ENCODE measurements at regions not wholly inside any gene's neighbourhood (a gene's known extent, or its start where the extent isn't known, plus 50 kb on each side); places are given as distances from the start of the nearest gene placed in this dataset.

- H3K4ac ChIP-seq (ENCODE audit: low read depth, low read length): no peak overlapping the region
- no peak overlapping the region for H4K8ac ChIP-seq (ENCODE audit: low read depth, low read length)
- H3K23ac ChIP-seq (ENCODE audit: low read length): no peak overlapping the region
- no CpG with 5 or more reads among the region's 7 CpGs for WGBS (ENCODE audit: extremely low coverage, insufficient coverage, insufficient read length)
- peaks cover 15% of the 10 kb centered on the region for H3K9me3 ChIP-seq (ENCODE audit: insufficient read depth, low read depth, low read length)
- no peak overlapping the region for H2BK12ac ChIP-seq (ENCODE audit: low read length)
- no peaks in the 10 kb centered on the region for H3K79me2 ChIP-seq (ENCODE audit: control insufficient read depth, insufficient read depth, low read length, poor library complexity)
- no peak overlapping the region for H2BK120ac ChIP-seq (ENCODE audit: insufficient read depth, low read length, poor library complexity)
- no peak overlapping the region for H2AK5ac ChIP-seq (ENCODE audit: low read length)
- no peaks in the 10 kb centered on the region for H3K36me3 ChIP-seq (ENCODE audit: control insufficient read depth in 1 of 2, insufficient read depth in 2 of 2, low read length in 2 of 2)
- no peak overlapping the region for H3K4me2 ChIP-seq (ENCODE audit: low read length)
- H3K27ac ChIP-seq (ENCODE audit: low read depth, low read length): no peak overlapping the region
- H2AFZ ChIP-seq (ENCODE audit: insufficient read depth, low read length, poor library complexity): no peak overlapping the region
- no peaks in the 10 kb centered on the region for H3K79me1 ChIP-seq (ENCODE audit: low read length)
- H4K12ac ChIP-seq (ENCODE audit: low read depth, low read length): no peak overlapping the region
- no peak overlapping the region for H2BK5ac ChIP-seq (ENCODE audit: low read depth, low read length, poor library complexity)
- no peaks in the 10 kb centered on the region for H3K27me3 ChIP-seq (ENCODE audit: insufficient read depth, low read length)
- no peaks in the 10 kb centered on the region for H3K4me1 ChIP-seq (ENCODE audit: control insufficient read depth in 1 of 2, insufficient read depth in 2 of 2, low read length in 2 of 2)
- H3K9ac ChIP-seq (ENCODE audit: low read length): no peak overlapping the region
- no peak overlapping the region for H3K14ac ChIP-seq (ENCODE audit: low read length)
- no peak overlapping the region for H4K91ac ChIP-seq (ENCODE audit: low read depth, low read length)
- H3K4me3 ChIP-seq (ENCODE audit: low read depth, low read length): no peak overlapping the region
- no peak overlapping the region for H3K18ac ChIP-seq (ENCODE audit: low read length)
- no peak for DNase-seq
These were observed 121.7 kb downstream of the OLFM1 start for GRCh38 chr9:135209136-135209535.

GRCh38 chr9:135209852-135210251 is 122.4 kb downstream of the OLFM1 start:
- no peak overlapping the region for H4K8ac ChIP-seq (ENCODE audit: low read depth, low read length)
- H3K36me3 ChIP-seq (ENCODE audit: control insufficient read depth in 1 of 2, insufficient read depth in 2 of 2, low read length in 2 of 2): no peaks in the 10 kb centered on the region
- no peak overlapping the region for H4K91ac ChIP-seq (ENCODE audit: low read depth, low read length)
- no peaks in the 10 kb centered on the region for H3K79me1 ChIP-seq (ENCODE audit: low read length)
- WGBS (ENCODE audit: extremely low coverage, insufficient coverage, insufficient read length): no CpG with 5 or more reads among the region's 2 CpGs
- no peak for DNase-seq
- H3K4me1 ChIP-seq (ENCODE audit: control insufficient read depth in 1 of 2, insufficient read depth in 2 of 2, low read length in 2 of 2): no peaks in the 10 kb centered on the region
- H2BK12ac ChIP-seq (ENCODE audit: low read length): no peak overlapping the region
- H3K27ac ChIP-seq (ENCODE audit: low read depth, low read length): no peak overlapping the region
- no peak overlapping the region for H4K12ac ChIP-seq (ENCODE audit: low read depth, low read length)
- H3K14ac ChIP-seq (ENCODE audit: low read length): no peak overlapping the region
- no peak overlapping the region for H3K18ac ChIP-seq (ENCODE audit: low read length)
- no peak overlapping the region for H2AFZ ChIP-seq (ENCODE audit: insufficient read depth, low read length, poor library complexity)
- H3K9me3 ChIP-seq (ENCODE audit: insufficient read depth, low read depth, low read length): peaks cover 15% of the 10 kb centered on the region
- no peak overlapping the region for H3K4ac ChIP-seq (ENCODE audit: low read depth, low read length)
- H3K27me3 ChIP-seq (ENCODE audit: insufficient read depth, low read length): no peaks in the 10 kb centered on the region
- no peak overlapping the region for H2AK5ac ChIP-seq (ENCODE audit: low read length)
- no peak overlapping the region for H3K4me2 ChIP-seq (ENCODE audit: low read length)
- no peak overlapping the region for H3K4me3 ChIP-seq (ENCODE audit: low read depth, low read length)
- no peak overlapping the region for H3K23ac ChIP-seq (ENCODE audit: low read length)
- H2BK5ac ChIP-seq (ENCODE audit: low read depth, low read length, poor library complexity): no peak overlapping the region
- no peaks in the 10 kb centered on the region for H3K79me2 ChIP-seq (ENCODE audit: control insufficient read depth, insufficient read depth, low read length, poor library complexity)
- H3K9ac ChIP-seq (ENCODE audit: low read length): no peak overlapping the region
- no peak overlapping the region for H2BK120ac ChIP-seq (ENCODE audit: insufficient read depth, low read length, poor library complexity)

- Histone ChIP-seq H4K8ac (ENCODE audit: low read depth, low read length) (no peak overlapping the region), H3K79me1 (ENCODE audit: low read length) (no peaks in the 10 kb centered on the region), H3K18ac (ENCODE audit: low read length) (no peak overlapping the region), H3K9me3 (ENCODE audit: insufficient read depth, low read depth, low read length) (peaks cover 15% of the 10 kb centered on the region), H2BK12ac (ENCODE audit: low read length) (no peak overlapping the region), H2AK5ac (ENCODE audit: low read length) (no peak overlapping the region), H4K91ac (ENCODE audit: low read depth, low read length) (no peak overlapping the region), H3K14ac (ENCODE audit: low read length) (no peak overlapping the region), H3K27me3 (ENCODE audit: insufficient read depth, low read length) (no peaks in the 10 kb centered on the region), H3K4me3 (ENCODE audit: low read depth, low read length) (no peak overlapping the region), H3K9ac (ENCODE audit: low read length) (no peak overlapping the region), H2BK5ac (ENCODE audit: low read depth, low read length, poor library complexity) (no peak overlapping the region), H3K4me2 (ENCODE audit: low read length) (no peak overlapping the region), H2AFZ (ENCODE audit: insufficient read depth, low read length, poor library complexity) (no peak overlapping the region), H2BK120ac (ENCODE audit: insufficient read depth, low read length, poor library complexity) (no peak overlapping the region), H3K23ac (ENCODE audit: low read length) (no peak overlapping the region), H4K12ac (ENCODE audit: low read depth, low read length) (no peak overlapping the region), H3K79me2 (ENCODE audit: control insufficient read depth, insufficient read depth, low read length, poor library complexity) (no peaks in the 10 kb centered on the region), H3K36me3 (ENCODE audit: control insufficient read depth in 1 of 2, insufficient read depth in 2 of 2, low read length in 2 of 2) (no peaks in the 10 kb centered on the region), H3K4me1 (ENCODE audit: control insufficient read depth in 1 of 2, insufficient read depth in 2 of 2, low read length in 2 of 2) (no peaks in the 10 kb centered on the region), H3K27ac (ENCODE audit: low read depth, low read length) (no peak overlapping the region), H3K4ac (ENCODE audit: low read depth, low read length) (no peak overlapping the region)
- DNase-seq: no peak
- WGBS (ENCODE audit: extremely low coverage, insufficient coverage, insufficient read length): no CpG with 5 or more reads among the region's 7 CpGs
These were observed 123.4 kb downstream of the OLFM1 start for GRCh38 chr9:135210676-135211523.

- WGBS (ENCODE audit: extremely low coverage, insufficient coverage, insufficient read length): no CpG with 5 or more reads among the region's 3 CpGs
- no peak overlapping the region for H4K12ac ChIP-seq (ENCODE audit: low read depth, low read length)
These were observed 124.0 kb downstream of the OLFM1 start for GRCh38 chr9:135211524-135211890.

More at GRCh38 chr9:135211524-135211890, 124.0 kb downstream of the OLFM1 start:
- H2BK12ac ChIP-seq (ENCODE audit: low read length): no peak overlapping the region
- peaks cover 15% of the 10 kb centered on the region for H3K9me3 ChIP-seq (ENCODE audit: insufficient read depth, low read depth, low read length)
- no peak overlapping the region for H2BK5ac ChIP-seq (ENCODE audit: low read depth, low read length, poor library complexity)
- H2AFZ ChIP-seq (ENCODE audit: insufficient read depth, low read length, poor library complexity): no peak overlapping the region
- no peak overlapping the region for H3K14ac ChIP-seq (ENCODE audit: low read length)
- no peak overlapping the region for H4K91ac ChIP-seq (ENCODE audit: low read depth, low read length)
- no peak overlapping the region for H4K8ac ChIP-seq (ENCODE audit: low read depth, low read length)
- H3K4me2 ChIP-seq (ENCODE audit: low read length): no peak overlapping the region
- no peaks in the 10 kb centered on the region for H3K27me3 ChIP-seq (ENCODE audit: insufficient read depth, low read length)
- no peaks in the 10 kb centered on the region for H3K79me2 ChIP-seq (ENCODE audit: control insufficient read depth, insufficient read depth, low read length, poor library complexity)
- H3K18ac ChIP-seq (ENCODE audit: low read length): no peak overlapping the region
- no peak overlapping the region for H2AK5ac ChIP-seq (ENCODE audit: low read length)
- H3K23ac ChIP-seq (ENCODE audit: low read length): no peak overlapping the region
- no peaks in the 10 kb centered on the region for H3K36me3 ChIP-seq (ENCODE audit: control insufficient read depth in 1 of 2, insufficient read depth in 2 of 2, low read length in 2 of 2)
- no peak overlapping the region for H3K9ac ChIP-seq (ENCODE audit: low read length)
- no peak overlapping the region for H3K4ac ChIP-seq (ENCODE audit: low read depth, low read length)
- H3K4me1 ChIP-seq (ENCODE audit: control insufficient read depth in 1 of 2, insufficient read depth in 2 of 2, low read length in 2 of 2): no peaks in the 10 kb centered on the region
- H3K4me3 ChIP-seq (ENCODE audit: low read depth, low read length): no peak overlapping the region
- DNase-seq: no peak
- no peak overlapping the region for H3K27ac ChIP-seq (ENCODE audit: low read depth, low read length)
- no peak overlapping the region for H2BK120ac ChIP-seq (ENCODE audit: insufficient read depth, low read length, poor library complexity)
- H3K79me1 ChIP-seq (ENCODE audit: low read length): no peaks in the 10 kb centered on the region

Data from trophoblast cell (in vitro differentiated cells and primary cell).